ENCODE measurements at regions not wholly inside any gene's neighbourhood (a gene's known extent, or its start where the extent isn't known, plus 50 kb on each side); places are given as distances from the start of the nearest gene placed in this dataset.
"Not testable (repeated sequence)": the region's sequence is repeated elsewhere in the genome, so short reads cannot be mapped to it uniquely, and the experiment has no call there.

DNA sequence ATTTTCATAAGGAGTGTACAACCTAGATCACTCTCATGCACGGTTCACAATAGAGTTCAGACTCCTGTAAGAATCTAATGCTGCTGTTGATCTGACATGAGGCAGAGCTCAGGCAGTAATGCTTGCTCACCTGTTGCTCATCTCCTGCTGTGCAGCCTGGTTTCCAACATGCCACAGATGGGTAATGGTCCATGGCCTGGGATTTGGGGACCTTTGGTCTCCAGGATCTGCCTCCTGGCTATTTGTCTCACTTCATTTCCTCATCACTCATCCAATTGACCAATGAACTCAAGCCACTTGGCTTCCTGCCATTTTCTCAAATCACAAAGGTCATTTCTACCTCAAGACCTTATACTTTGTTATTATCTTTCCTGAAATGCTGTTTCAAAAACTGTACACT lies 786.1 kb downstream of the ANKRD7 start:
- Histone ChIP-seq H3K4me1 (no peaks in the 10 kb centered on the region), H3K9me3 (no peaks in the 10 kb centered on the region), H3K27me3 (no peaks in the 10 kb centered on the region), H3K36me3 (no peaks in the 10 kb centered on the region), H3K4me3 (no peak overlapping the region), H3K27ac (no peak overlapping the region)
- FAIRE-seq (no peak), DNase-seq (no peak), ATAC-seq (no peak)
- 55 to 86% methylated on average over 1 of the region's 1 CpG for WGBS, 2 donors
- TF ChIP-seq, protein P1, sequence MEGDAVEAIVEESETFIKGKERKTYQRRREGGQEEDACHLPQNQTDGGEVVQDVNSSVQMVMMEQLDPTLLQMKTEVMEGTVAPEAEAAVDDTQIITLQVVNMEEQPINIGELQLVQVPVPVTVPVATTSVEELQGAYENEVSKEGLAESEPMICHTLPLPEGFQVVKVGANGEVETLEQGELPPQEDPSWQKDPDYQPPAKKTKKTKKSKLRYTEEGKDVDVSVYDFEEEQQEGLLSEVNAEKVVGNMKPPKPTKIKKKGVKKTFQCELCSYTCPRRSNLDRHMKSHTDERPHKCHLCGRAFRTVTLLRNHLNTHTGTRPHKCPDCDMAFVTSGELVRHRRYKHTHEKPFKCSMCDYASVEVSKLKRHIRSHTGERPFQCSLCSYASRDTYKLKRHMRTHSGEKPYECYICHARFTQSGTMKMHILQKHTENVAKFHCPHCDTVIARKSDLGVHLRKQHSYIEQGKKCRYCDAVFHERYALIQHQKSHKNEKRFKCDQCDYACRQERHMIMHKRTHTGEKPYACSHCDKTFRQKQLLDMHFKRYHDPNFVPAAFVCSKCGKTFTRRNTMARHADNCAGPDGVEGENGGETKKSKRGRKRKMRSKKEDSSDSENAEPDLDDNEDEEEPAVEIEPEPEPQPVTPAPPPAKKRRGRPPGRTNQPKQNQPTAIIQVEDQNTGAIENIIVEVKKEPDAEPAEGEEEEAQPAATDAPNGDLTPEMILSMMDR (IDR thresholded peaks at IDR 0.05), result no peak
- intact Hi-C loops (cut with DNase I), result no loop called here

DNA sequence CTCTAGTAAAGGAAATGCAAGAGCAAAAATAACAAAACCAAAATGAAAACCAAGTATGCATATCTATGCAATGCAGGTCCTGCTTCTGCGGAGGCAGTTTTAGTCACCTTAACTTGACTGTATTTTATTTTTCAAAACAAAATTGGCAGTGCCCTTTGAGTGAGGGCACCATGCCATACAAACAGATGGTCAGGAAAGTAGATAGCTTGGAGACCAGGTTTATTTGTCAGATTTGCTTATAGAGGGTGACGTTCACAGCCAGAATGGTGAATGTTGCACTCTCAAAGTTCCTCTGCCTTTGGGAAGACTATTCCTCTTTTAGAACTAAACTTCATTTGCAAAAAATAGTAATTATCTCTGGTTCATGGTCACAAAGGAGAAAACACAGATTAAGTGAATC lies 801.9 kb downstream of the ANKRD7 start:
- DNase-seq, result no peak
- no peak for FAIRE-seq
- TF ChIP-seq, protein P1 (IDR thresholded peaks at IDR 0.05), result no peak
- Histone ChIP-seq H3K27me3 (peaks cover 0 to 3% (median 0%) of the 10 kb centered on the region in 4 donors), H3K36me3 (no peaks in the 10 kb centered on the region), H3K9me3 (no peaks in the 10 kb centered on the region), H3K27ac (no peak overlapping the region), H3K4me1 (no peaks in the 10 kb centered on the region), H3K4me3 (no peak overlapping the region)
- ATAC-seq, result peak in 1 of 4 donors; percentile 56
- 43 to 52% methylated on average over 2 of the region's 2 CpGs for WGBS, 2 donors
- intact Hi-C loops (cut with DNase I), result no loop called here

DNA sequence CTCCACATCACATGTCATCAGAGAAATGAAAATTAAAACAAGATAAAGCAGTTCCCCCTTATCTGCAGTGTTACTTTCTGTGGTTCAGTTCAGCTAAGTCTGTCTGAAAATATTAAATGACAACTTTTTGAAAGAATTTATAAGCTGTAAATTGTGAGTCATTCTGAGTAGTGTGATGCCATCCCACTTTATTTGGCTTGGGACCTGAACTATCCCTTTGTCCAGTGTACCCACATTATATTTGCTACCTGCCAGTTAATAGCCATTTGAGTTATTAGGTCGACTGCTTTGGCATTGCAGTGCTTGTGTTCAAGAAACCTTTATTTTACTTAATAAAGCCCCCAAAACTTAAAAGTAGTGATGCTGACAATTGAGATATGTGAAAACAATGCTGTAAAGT lies 804.2 kb downstream of the ANKRD7 start:
- Histone ChIP-seq H3K27me3 (peaks cover 0 to 3% (median 0%) of the 10 kb centered on the region in 4 donors), H3K36me3 (no peaks in the 10 kb centered on the region), H3K4me1 (no peaks in the 10 kb centered on the region), H3K27ac (no peak overlapping the region), H3K9me3 (no peaks in the 10 kb centered on the region), H3K4me3 (no peak overlapping the region)
- intact Hi-C loops (cut with DNase I), result no loop called here
- DNase-seq, result no peak
- ATAC-seq, result no peak
- TF ChIP-seq, protein P1 (IDR thresholded peaks at IDR 0.05), result no peak
- no peak for FAIRE-seq
- WGBS, 2 donors, result 30 to 32% methylated on average over 1 of the region's 1 CpG

DNA sequence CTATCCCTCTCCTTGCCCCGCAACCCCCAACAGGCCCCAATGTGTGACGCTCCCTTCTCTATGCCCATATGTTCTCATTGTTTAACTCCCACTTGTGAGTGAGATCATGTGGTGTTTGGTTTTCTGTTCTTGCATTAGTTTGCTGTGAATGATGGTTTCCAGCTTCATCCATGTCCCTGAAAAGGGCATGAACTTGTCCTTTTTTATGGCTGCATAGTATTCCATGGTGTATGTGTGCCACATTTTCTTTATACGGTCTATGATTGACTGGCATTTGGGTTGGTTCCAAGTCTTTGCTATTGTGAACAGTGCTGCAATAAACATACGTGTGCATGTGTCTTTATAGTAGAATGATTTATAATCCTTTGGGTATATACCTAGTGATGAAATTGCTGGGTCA lies 807.6 kb downstream of the ANKRD7 start:
- H3K27me3 ChIP-seq; intact Hi-C loops (cut with DNase I): not testable (repeated sequence)

DNA sequence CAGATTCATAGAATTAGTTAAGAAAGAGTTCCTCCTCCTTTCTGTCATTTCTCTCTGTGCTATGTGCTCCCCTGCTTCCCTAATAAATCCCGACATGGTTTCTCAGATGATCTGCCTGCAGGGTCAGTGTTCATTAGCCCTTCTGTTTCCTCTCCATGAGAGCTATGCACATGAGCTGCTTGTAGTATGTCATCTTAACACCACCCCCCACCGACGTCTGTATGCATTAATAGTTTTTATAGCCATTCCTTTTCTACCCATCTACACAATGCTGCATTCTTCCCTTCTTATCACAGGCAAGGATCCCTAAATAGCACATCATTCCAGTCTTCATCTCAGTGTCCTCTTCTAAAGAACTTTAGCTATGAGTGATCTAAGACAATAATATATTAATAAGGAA lies 809.1 kb downstream of the ANKRD7 start:
- no peaks in the 10 kb centered on the region for H3K36me3 ChIP-seq
- FAIRE-seq (no peak), ATAC-seq (no peak), DNase-seq (no peak)
- no peaks in the 10 kb centered on the region for H3K9me3 ChIP-seq
- no peak overlapping the region for H3K4me3 ChIP-seq
- H3K4me1 ChIP-seq, result no peaks in the 10 kb centered on the region
- TF ChIP-seq, protein P1 (IDR thresholded peaks at IDR 0.05), result no peak
- H3K27ac ChIP-seq, result no peak overlapping the region
- peaks cover 0 to 3% (median 0%) of the 10 kb centered on the region in 4 donors for H3K27me3 ChIP-seq
- intact Hi-C loops (cut with DNase I), result no loop called here
- 53 to 61% methylated on average over 3 of the region's 3 CpGs for WGBS, 2 donors

More for the DNA sequence above, 807.6 kb downstream of the ANKRD7 start:
- ATAC-seq, H3K27ac ChIP-seq, H3K36me3 ChIP-seq, DNase-seq, H3K4me1 ChIP-seq, FAIRE-seq, H3K4me3 ChIP-seq, H3K9me3 ChIP-seq: not testable (repeated sequence)
- WGBS, 2 donors, result 87 to 91% methylated on average over 4 of the region's 4 CpGs
